GM23338 (cell line): ENCODE measurements at regions not wholly inside any gene's neighbourhood (a gene's known extent, or its start where the extent isn't known, plus 50 kb on each side); places are given as distances from the start of the nearest gene placed in this dataset.

Experiments
- ATAC-seq: fragments of 200-7000 bp; cut with Tn5 transposase; 3 replicates; pipeline ENCODE4 v1.9.1; 2020
- DNase-seq: peaks from one replicate; pipeline ENCODE4 v3.0.0-alpha.2; 2015; ENCODE audit warnings: low spot score
- H2AFZ ChIP-seq: fragments of 200-600 bp; sonication (generic); 2 replicates; pipeline ENCODE4 v1.8.0; 2016; ENCODE audit warnings: antibody characterized with exemption, mild to moderate bottlenecking, moderate library complexity
- H3F3A ChIP-seq: fragments of 200-600 bp; sonication (generic); replicated peaks from 2 replicates; pipeline ENCODE4 v1.8.0; 2017; ENCODE audit warnings: antibody characterized with exemption, mixed run types, low read depth
- H3K27ac ChIP-seq: fragments of 200-600 bp; sonication (generic); 2 replicates; pipeline ENCODE4 v1.6.1; 2016; ENCODE audit warnings: low read depth
- H3K27me3 ChIP-seq: fragments of 200-600 bp; sonication (generic); 2 replicates; pipeline ENCODE4 v1.8.0; 2016; ENCODE audit warnings: mild to moderate bottlenecking, mixed run types, moderate library complexity; ENCODE audit not compliant: insufficient read depth
- H3K36me3 ChIP-seq: fragments of 200-600 bp; sonication (generic); 2 replicates; pipeline ENCODE4 v1.8.0; 2016; ENCODE audit warnings: mild to moderate bottlenecking; ENCODE audit not compliant: insufficient read depth
- H3K4me1 ChIP-seq: fragments of 200-600 bp; sonication (generic); 2 replicates; pipeline ENCODE4 v1.8.0; 2016; ENCODE audit warnings: mild to moderate bottlenecking, moderate library complexity; ENCODE audit not compliant: insufficient read depth
- H3K4me2 ChIP-seq: fragments of 200-600 bp; sonication (generic); 2 replicates; pipeline ENCODE4 v1.7.1; 2017; ENCODE audit warnings: mixed run types
- H3K4me3 ChIP-seq: fragments of 200-600 bp; sonication (generic); 2 replicates; pipeline ENCODE4 v1.6.1; 2016; ENCODE audit warnings: mixed run types
- H3K79me2 ChIP-seq: fragments of 200-600 bp; sonication (generic); replicated peaks from 2 replicates; pipeline ENCODE4 v1.8.0; 2017; ENCODE audit warnings: mild to moderate bottlenecking; ENCODE audit not compliant: insufficient read depth
- H3K9me2 ChIP-seq: fragments of 200-600 bp; sonication (generic); 2 replicates; pipeline ENCODE4 v1.8.0; 2017; ENCODE audit not compliant: insufficient read depth
- H4K20me1 ChIP-seq: fragments of 200-600 bp; sonication (generic); replicated peaks from 2 replicates; pipeline ENCODE4 v1.8.0; 2017; ENCODE audit warnings: mild to moderate bottlenecking; ENCODE audit not compliant: insufficient read depth
- H3K27ac Mint-ChIP-seq: 2 replicates; pipeline ENCODE4 v1.8.0; 2020; ENCODE audit warnings: inconsistent platforms, mild to moderate bottlenecking, moderate library complexity, mixed read lengths
- H3K27me3 Mint-ChIP-seq: 3 replicates; pipeline ENCODE4 v1.8.0; 2022; ENCODE audit warnings: low read depth, mild to moderate bottlenecking, moderate library complexity, mixed read lengths, inconsistent platforms; ENCODE audit not compliant: insufficient read depth, poor library complexity
- H3K36me3 Mint-ChIP-seq: 3 replicates; pipeline ENCODE4 v1.8.0; 2021; ENCODE audit warnings: low read depth, mild to moderate bottlenecking, inconsistent platforms, moderate library complexity, mixed read lengths
- H3K4me1 Mint-ChIP-seq: 3 replicates; pipeline ENCODE4 v1.8.0; 2020; ENCODE audit warnings: mild to moderate bottlenecking, inconsistent platforms, mixed read lengths
- H3K4me3 Mint-ChIP-seq: 3 replicates; pipeline ENCODE4 v1.8.0; 2021; ENCODE audit warnings: moderate library complexity, mild to moderate bottlenecking, inconsistent platforms, mixed read lengths
- H3K9me3 Mint-ChIP-seq: 3 replicates; pipeline ENCODE4 v1.8.0; 2020; ENCODE audit warnings: moderate library complexity, mild to moderate bottlenecking, inconsistent platforms, mixed read lengths
- CREB1 ChIP-seq: fragments of 250-450 bp; sonication (Bioruptor Pico); IDR thresholded peaks from 2 replicates; pipeline ENCODE4 v1.5.0; 2020; ENCODE audit warnings: low read depth, mild to moderate bottlenecking, moderate library complexity
- EZH2 ChIP-seq: fragments of 200-600 bp; sonication (generic); IDR thresholded peaks from one replicate; pipeline ENCODE4 v1.8.0; 2017; ENCODE audit warnings: antibody characterized with exemption, mild to moderate bottlenecking, low read depth; ENCODE audit not compliant: unreplicated experiment
- JUNB ChIP-seq: IDR thresholded peaks from one replicate; pipeline ENCODE4 v1.6.1; 2016; ENCODE audit warnings: antibody characterized with exemption; ENCODE audit not compliant: unreplicated experiment
- POLR2AphosphoS5 ChIP-seq: IDR thresholded peaks from 2 replicates; pipeline ENCODE4 v1.6.1; 2016; ENCODE audit warnings: antibody characterized with exemption, low read depth
- STAT1 ChIP-seq: IDR thresholded peaks from one replicate; pipeline ENCODE4 v1.6.1; 2016; ENCODE audit warnings: antibody characterized with exemption; ENCODE audit not compliant: unreplicated experiment
- ZNF114 ChIP-seq: fragments of 250-450 bp; sonication (Bioruptor Pico); IDR thresholded peaks from 2 replicates; pipeline ENCODE4 v1.5.0; 2020; ENCODE audit warnings: mild to moderate bottlenecking, moderate library complexity
- ZNF331 ChIP-seq: fragments of 250-450 bp; sonication (Bioruptor Pico); IDR thresholded peaks from 2 replicates; pipeline ENCODE4 v1.5.0; 2020; ENCODE audit warnings: low read depth, mild to moderate bottlenecking, moderate library complexity
- TF ChIP-seq, protein P1 (sequence below): fragments of 250-450 bp; sonication (Bioruptor Pico); IDR thresholded peaks from 2 replicates; pipeline ENCODE4 v1.5.0; 2020; ENCODE audit warnings: mild to moderate bottlenecking, moderate library complexity
- TF ChIP-seq, protein P2 (sequence below): IDR thresholded peaks from one replicate; pipeline ENCODE4 v1.6.1; 2018; ENCODE audit warnings: antibody characterized with exemption; ENCODE audit not compliant: unreplicated experiment
- TF ChIP-seq, protein P3 (sequence below), 2 experiments: fragments of 200-600 bp in 1 of 2; sonication (generic) in 1 of 2; conservative IDR thresholded peaks; 2 replicates each; pipeline versions ENCODE4 v1.5.1 to v1.6.1; 2016 to 2017; ENCODE audit warnings: antibody characterized with exemption in 2 of 2, low read depth in 2 of 2, mild to moderate bottlenecking in 2 of 2, moderate library complexity in 1 of 2
- TF ChIP-seq, protein P4 (sequence below): IDR thresholded peaks from 2 replicates; pipeline ENCODE4 v1.6.1; 2016; ENCODE audit warnings: antibody characterized with exemption

GRCh38 chr5:106732624-106733023 lies 938.1 kb downstream of the EFNA5 start:
- no peaks in the 10 kb centered on the region for H3F3A ChIP-seq
- Mint-ChIP-seq H3K9me3 (peaks cover 43% of the 10 kb centered on the region), H3K4me1 (peaks cover 13% of the 10 kb centered on the region), H3K27ac (no peak overlapping the region), H3K36me3 (peaks cover 40% of the 10 kb centered on the region), H3K27me3 (peaks cover 11% of the 10 kb centered on the region), H3K4me3 (no peak overlapping the region)
- TF ChIP-seq CREB1 (CRISPR knock-in tag) (no peak), ZNF114 (CRISPR knock-in tag) (no peak), EZH2 (no peak), STAT1 (no peak), POLR2AphosphoS5 (no peak), ZNF331 (CRISPR knock-in tag) (no peak), JUNB (no peak)
- TF ChIP-seq, protein P1, sequence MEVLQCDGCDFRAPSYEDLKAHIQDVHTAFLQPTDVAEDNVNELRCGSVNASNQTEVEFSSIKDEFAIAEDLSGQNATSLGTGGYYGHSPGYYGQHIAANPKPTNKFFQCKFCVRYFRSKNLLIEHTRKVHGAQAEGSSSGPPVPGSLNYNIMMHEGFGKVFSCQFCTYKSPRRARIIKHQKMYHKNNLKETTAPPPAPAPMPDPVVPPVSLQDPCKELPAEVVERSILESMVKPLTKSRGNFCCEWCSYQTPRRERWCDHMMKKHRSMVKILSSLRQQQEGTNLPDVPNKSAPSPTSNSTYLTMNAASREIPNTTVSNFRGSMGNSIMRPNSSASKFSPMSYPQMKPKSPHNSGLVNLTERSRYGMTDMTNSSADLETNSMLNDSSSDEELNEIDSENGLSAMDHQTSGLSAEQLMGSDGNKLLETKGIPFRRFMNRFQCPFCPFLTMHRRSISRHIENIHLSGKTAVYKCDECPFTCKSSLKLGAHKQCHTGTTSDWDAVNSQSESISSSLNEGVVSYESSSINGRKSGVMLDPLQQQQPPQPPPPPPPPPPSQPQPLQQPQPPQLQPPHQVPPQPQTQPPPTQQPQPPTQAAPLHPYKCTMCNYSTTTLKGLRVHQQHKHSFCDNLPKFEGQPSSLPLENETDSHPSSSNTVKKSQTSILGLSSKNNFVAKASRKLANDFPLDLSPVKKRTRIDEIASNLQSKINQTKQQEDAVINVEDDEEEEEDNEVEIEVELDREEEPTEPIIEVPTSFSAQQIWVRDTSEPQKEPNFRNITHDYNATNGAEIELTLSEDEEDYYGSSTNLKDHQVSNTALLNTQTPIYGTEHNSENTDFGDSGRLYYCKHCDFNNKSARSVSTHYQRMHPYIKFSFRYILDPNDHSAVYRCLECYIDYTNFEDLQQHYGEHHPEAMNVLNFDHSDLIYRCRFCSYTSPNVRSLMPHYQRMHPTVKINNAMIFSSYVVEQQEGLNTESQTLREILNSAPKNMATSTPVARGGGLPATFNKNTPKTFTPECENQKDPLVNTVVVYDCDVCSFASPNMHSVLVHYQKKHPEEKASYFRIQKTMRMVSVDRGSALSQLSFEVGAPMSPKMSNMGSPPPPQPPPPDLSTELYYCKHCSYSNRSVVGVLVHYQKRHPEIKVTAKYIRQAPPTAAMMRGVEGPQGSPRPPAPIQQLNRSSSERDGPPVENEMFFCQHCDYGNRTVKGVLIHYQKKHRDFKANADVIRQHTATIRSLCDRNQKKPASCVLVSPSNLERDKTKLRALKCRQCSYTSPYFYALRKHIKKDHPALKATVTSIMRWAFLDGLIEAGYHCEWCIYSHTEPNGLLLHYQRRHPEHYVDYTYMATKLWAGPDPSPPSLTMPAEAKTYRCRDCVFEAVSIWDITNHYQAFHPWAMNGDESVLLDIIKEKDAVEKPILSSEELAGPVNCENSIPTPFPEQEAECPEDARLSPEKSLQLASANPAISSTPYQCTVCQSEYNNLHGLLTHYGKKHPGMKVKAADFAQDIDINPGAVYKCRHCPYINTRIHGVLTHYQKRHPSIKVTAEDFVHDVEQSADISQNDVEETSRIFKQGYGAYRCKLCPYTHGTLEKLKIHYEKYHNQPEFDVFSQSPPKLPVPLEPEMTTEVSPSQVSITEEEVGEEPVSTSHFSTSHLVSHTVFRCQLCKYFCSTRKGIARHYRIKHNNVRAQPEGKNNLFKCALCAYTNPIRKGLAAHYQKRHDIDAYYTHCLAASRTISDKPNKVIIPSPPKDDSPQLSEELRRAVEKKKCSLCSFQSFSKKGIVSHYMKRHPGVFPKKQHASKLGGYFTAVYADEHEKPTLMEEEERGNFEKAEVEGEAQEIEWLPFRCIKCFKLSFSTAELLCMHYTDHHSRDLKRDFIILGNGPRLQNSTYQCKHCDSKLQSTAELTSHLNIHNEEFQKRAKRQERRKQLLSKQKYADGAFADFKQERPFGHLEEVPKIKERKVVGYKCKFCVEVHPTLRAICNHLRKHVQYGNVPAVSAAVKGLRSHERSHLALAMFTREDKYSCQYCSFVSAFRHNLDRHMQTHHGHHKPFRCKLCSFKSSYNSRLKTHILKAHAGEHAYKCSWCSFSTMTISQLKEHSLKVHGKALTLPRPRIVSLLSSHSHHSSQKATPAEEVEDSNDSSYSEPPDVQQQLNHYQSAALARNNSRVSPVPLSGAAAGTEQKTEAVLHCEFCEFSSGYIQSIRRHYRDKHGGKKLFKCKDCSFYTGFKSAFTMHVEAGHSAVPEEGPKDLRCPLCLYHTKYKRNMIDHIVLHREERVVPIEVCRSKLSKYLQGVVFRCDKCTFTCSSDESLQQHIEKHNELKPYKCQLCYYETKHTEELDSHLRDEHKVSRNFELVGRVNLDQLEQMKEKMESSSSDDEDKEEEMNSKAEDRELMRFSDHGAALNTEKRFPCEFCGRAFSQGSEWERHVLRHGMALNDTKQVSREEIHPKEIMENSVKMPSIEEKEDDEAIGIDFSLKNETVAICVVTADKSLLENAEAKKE (CRISPR knock-in tag): no peak
- TF ChIP-seq, protein P2, sequence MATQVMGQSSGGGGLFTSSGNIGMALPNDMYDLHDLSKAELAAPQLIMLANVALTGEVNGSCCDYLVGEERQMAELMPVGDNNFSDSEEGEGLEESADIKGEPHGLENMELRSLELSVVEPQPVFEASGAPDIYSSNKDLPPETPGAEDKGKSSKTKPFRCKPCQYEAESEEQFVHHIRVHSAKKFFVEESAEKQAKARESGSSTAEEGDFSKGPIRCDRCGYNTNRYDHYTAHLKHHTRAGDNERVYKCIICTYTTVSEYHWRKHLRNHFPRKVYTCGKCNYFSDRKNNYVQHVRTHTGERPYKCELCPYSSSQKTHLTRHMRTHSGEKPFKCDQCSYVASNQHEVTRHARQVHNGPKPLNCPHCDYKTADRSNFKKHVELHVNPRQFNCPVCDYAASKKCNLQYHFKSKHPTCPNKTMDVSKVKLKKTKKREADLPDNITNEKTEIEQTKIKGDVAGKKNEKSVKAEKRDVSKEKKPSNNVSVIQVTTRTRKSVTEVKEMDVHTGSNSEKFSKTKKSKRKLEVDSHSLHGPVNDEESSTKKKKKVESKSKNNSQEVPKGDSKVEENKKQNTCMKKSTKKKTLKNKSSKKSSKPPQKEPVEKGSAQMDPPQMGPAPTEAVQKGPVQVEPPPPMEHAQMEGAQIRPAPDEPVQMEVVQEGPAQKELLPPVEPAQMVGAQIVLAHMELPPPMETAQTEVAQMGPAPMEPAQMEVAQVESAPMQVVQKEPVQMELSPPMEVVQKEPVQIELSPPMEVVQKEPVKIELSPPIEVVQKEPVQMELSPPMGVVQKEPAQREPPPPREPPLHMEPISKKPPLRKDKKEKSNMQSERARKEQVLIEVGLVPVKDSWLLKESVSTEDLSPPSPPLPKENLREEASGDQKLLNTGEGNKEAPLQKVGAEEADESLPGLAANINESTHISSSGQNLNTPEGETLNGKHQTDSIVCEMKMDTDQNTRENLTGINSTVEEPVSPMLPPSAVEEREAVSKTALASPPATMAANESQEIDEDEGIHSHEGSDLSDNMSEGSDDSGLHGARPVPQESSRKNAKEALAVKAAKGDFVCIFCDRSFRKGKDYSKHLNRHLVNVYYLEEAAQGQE: no peak
- TF ChIP-seq, protein P3, sequence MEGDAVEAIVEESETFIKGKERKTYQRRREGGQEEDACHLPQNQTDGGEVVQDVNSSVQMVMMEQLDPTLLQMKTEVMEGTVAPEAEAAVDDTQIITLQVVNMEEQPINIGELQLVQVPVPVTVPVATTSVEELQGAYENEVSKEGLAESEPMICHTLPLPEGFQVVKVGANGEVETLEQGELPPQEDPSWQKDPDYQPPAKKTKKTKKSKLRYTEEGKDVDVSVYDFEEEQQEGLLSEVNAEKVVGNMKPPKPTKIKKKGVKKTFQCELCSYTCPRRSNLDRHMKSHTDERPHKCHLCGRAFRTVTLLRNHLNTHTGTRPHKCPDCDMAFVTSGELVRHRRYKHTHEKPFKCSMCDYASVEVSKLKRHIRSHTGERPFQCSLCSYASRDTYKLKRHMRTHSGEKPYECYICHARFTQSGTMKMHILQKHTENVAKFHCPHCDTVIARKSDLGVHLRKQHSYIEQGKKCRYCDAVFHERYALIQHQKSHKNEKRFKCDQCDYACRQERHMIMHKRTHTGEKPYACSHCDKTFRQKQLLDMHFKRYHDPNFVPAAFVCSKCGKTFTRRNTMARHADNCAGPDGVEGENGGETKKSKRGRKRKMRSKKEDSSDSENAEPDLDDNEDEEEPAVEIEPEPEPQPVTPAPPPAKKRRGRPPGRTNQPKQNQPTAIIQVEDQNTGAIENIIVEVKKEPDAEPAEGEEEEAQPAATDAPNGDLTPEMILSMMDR (conservative IDR thresholded peaks at IDR 0.05; ENCODE audit: low read depth in 2 of 2): no peak
- TF ChIP-seq, protein P4, sequence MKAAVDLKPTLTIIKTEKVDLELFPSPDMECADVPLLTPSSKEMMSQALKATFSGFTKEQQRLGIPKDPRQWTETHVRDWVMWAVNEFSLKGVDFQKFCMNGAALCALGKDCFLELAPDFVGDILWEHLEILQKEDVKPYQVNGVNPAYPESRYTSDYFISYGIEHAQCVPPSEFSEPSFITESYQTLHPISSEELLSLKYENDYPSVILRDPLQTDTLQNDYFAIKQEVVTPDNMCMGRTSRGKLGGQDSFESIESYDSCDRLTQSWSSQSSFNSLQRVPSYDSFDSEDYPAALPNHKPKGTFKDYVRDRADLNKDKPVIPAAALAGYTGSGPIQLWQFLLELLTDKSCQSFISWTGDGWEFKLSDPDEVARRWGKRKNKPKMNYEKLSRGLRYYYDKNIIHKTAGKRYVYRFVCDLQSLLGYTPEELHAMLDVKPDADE: no peak
- H4K20me1 ChIP-seq: no peaks in the 10 kb centered on the region
- ATAC-seq: no peak
- no peaks in the 10 kb centered on the region for H3K9me2 ChIP-seq
- H3K4me3 ChIP-seq: no peak overlapping the region
- no peak overlapping the region for H2AFZ ChIP-seq
- H3K4me1 ChIP-seq: peaks cover 12% of the 10 kb centered on the region
- peaks cover 4% of the 10 kb centered on the region; the same call in 1 of the 2 replicates for H3K36me3 ChIP-seq
- H3K27ac ChIP-seq: no peak overlapping the region
- no peaks in the 10 kb centered on the region for H3K79me2 ChIP-seq
- no peak for DNase-seq
- no peaks in the 10 kb centered on the region for H3K27me3 ChIP-seq
- no peak overlapping the region for H3K4me2 ChIP-seq
